Endothelial cell (in vitro differentiated cells): ENCODE measurements at regions not wholly inside any gene's neighbourhood (a gene's known extent, or its start where the extent isn't known, plus 50 kb on each side); places are given as distances from the start of the nearest gene placed in this dataset.

ENCODE experiments used
- DNase-seq: peaks from one replicate; pipeline ENCODE4 v3.0.0; 2021; ENCODE audit warnings: low spot score
- H3K27ac Mint-ChIP-seq: one replicate; pipeline ENCODE4 v1.8.0; 2021; ENCODE audit warnings: mixed read lengths, inconsistent platforms; ENCODE audit not compliant: unreplicated experiment
- H3K27me3 Mint-ChIP-seq: one replicate; pipeline ENCODE4 v1.8.0; 2021; ENCODE audit warnings: mild to moderate bottlenecking, moderate library complexity, mixed read lengths, inconsistent platforms; ENCODE audit not compliant: unreplicated experiment
- H3K36me3 Mint-ChIP-seq: one replicate; pipeline ENCODE4 v1.8.0; 2021; ENCODE audit warnings: mild to moderate bottlenecking, low read depth, mixed read lengths, inconsistent platforms; ENCODE audit not compliant: unreplicated experiment
- H3K4me1 Mint-ChIP-seq: one replicate; pipeline ENCODE4 v1.8.0; 2021; ENCODE audit warnings: mild to moderate bottlenecking, mixed read lengths, inconsistent platforms; ENCODE audit not compliant: unreplicated experiment
- H3K4me3 Mint-ChIP-seq: one replicate; pipeline ENCODE4 v1.8.0; 2021; ENCODE audit warnings: mild to moderate bottlenecking, mixed read lengths, inconsistent platforms; ENCODE audit not compliant: unreplicated experiment
- H3K9me3 Mint-ChIP-seq: one replicate; pipeline ENCODE4 v1.8.0; 2021; ENCODE audit warnings: mixed read lengths, inconsistent platforms; ENCODE audit not compliant: unreplicated experiment
- CTCF ChIP-seq: fragments of 200-600 bp; sonication (generic); IDR thresholded peaks from one replicate; pipeline ENCODE4 v1.5.0; 2021; ENCODE audit warnings: antibody characterized with exemption; ENCODE audit not compliant: unreplicated experiment

GRCh38 chr9:28616310-28616709 lies 1043.0 kb upstream of the C9orf72 start:
- Mint-ChIP-seq H3K27ac (no peak overlapping the region), H3K4me3 (no peak overlapping the region), H3K4me1 (no peaks in the 10 kb centered on the region), H3K9me3 (no peaks in the 10 kb centered on the region), H3K27me3 (no peaks in the 10 kb centered on the region), H3K36me3 (no peaks in the 10 kb centered on the region)
- DNase-seq, result no peak
- no peak for TF ChIP-seq CTCF

GRCh38 chr9:28620011-28620410 lies 1046.7 kb upstream of the C9orf72 start:
- H3K27me3 Mint-ChIP-seq, result no peaks in the 10 kb centered on the region
- no peaks in the 10 kb centered on the region for H3K4me1 Mint-ChIP-seq
- H3K27ac Mint-ChIP-seq, result no peak overlapping the region

GRCh38 chr9:28620661-28621060 lies 1047.4 kb upstream of the C9orf72 start:
- Mint-ChIP-seq H3K27ac (no peak overlapping the region), H3K36me3 (no peaks in the 10 kb centered on the region), H3K27me3 (no peaks in the 10 kb centered on the region), H3K9me3 (no peaks in the 10 kb centered on the region), H3K4me1 (no peaks in the 10 kb centered on the region), H3K4me3 (no peak overlapping the region)
- TF ChIP-seq CTCF, result no peak
- no peak for DNase-seq

More at GRCh38 chr9:28620011-28620410, 1046.7 kb upstream of the C9orf72 start:
- TF ChIP-seq CTCF, result no peak
- H3K9me3 Mint-ChIP-seq, result no peaks in the 10 kb centered on the region
- no peaks in the 10 kb centered on the region for H3K36me3 Mint-ChIP-seq
- H3K4me3 Mint-ChIP-seq, result no peak overlapping the region
- no peak for DNase-seq

- H3K4me1 Mint-ChIP-seq, result no peaks in the 10 kb centered on the region
- H3K27me3 Mint-ChIP-seq, result peaks cover 2% of the 10 kb centered on the region
- no peak for TF ChIP-seq CTCF
- no peak for DNase-seq
- H3K27ac Mint-ChIP-seq, result no peak overlapping the region
- no peaks in the 10 kb centered on the region for H3K36me3 Mint-ChIP-seq
- no peak overlapping the region for H3K4me3 Mint-ChIP-seq
- no peaks in the 10 kb centered on the region for H3K9me3 Mint-ChIP-seq
These were observed 1051.5 kb upstream of the C9orf72 start for GRCh38 chr9:28624771-28625170.

GRCh38 chr9:28628031-28628430 lies 1054.8 kb upstream of the C9orf72 start:
- peaks cover 2% of the 10 kb centered on the region for H3K27me3 Mint-ChIP-seq
- no peaks in the 10 kb centered on the region for H3K4me1 Mint-ChIP-seq
- H3K4me3 Mint-ChIP-seq, result no peak overlapping the region
- no peaks in the 10 kb centered on the region for H3K36me3 Mint-ChIP-seq
- H3K9me3 Mint-ChIP-seq, result no peaks in the 10 kb centered on the region
- no peak for DNase-seq
- no peak overlapping the region for H3K27ac Mint-ChIP-seq
- no peak for TF ChIP-seq CTCF
